ENCODE measurements at regions not wholly inside any gene's neighbourhood (a gene's known extent, or its start where the extent isn't known, plus 50 kb on each side); places are given as distances from the start of the nearest gene placed in this dataset.
A peak's percentile ranks its signal among the peaks of the same experiment; 100 is the strongest.

DNA sequence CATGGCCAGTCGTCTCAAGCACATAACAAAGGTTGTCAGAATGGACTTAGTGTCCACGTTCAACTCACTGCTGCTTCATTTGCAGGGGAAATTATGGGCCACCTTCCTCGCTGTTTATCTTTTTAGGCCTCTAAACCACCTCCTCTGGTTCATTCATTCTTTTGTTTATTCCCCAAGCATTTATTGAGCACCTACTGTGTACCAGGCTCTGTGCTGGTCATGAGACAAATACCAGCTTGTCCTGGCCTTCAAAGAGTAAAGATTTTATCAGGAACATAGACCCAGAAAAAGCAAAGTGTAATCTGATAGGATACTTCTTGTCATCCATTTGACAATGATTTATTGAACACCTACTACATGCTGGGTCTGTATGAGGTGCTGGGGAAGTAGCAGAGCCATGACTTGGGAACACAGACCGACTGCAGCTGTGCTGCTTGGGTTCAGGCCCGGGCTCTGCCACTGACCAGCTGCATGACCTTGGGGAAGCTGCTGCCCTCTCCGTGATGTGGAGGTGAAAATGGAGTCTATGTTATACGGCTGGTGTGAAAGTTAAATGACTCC is 63.4 kb upstream of the SLC6A6 start:
- no peak for DNase-seq

DNA sequence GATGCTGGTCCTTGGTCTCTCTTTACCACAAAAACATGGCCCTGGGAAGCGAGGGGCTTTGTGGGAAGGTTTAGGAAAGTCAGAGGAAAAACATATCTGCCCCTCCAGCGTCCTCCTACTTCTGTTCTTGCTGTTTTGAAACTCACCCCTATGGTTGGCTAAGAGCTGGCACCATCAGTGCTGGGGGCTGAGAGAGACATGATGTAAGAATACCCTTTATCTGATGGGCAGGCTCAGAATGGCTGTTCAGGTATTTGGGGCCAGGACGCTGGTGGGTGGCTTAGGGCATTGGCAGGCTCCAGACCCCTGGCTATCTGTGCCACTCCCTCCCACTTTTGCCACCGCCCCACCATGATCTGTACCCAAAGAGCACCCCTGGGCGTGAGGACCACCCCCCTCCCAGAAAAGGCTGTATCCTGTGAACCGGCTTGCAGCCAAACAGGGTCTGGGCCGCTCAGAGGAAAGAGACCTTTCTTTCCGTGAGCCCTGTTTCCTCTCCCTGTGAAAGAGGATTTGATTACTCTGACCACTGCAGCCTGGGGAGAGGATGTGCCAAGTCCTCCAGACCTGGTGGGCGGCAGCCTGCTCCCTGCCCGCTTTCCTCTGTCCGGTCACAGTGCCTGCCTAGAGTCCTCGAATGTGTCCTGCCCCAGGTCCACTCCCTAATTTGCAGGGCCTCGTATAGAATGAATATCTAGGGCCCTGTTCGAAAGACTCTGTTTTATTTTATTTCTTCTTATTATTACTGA is 61.3 kb upstream of the SLC6A6 start:
- DNase-seq, result no peak

DNA sequence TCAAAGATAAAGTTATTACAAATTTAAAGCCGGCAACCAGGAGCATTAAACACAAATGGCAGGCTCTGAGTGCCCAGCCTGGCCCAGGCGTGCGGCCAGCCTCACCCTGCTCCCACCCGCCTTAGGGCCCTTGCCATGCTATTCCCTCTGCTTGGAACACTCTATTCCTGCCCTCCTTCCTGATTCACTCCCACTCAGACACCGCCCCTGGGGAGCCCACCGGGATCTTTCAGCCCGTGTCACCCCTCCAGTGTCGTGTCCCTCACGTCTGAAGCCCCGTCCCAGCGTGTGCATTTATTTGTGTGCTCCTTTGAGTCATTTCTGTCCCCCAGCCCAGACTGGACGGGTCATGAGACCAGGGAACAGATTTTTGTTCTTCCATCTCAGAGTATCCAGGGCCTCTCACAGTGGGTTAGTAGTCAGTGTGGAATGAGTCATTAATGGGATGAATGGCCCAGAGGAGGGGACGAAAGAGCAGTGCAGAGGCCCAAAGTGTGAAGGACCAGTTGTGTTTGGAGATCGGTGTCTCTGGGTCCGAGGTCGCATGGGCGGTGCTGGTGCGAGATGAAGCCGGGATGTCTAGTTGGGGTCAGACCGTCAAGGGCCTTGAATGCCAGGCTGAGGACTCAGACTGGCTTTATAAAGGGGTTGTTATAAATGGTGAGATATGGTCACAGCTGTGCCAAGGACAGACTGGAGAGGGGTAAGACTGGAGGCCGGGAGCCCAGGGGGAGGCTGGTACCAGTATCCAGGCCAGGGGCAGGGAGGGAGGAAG is 58.9 kb upstream of the SLC6A6 start:
- no peak for DNase-seq

DNA sequence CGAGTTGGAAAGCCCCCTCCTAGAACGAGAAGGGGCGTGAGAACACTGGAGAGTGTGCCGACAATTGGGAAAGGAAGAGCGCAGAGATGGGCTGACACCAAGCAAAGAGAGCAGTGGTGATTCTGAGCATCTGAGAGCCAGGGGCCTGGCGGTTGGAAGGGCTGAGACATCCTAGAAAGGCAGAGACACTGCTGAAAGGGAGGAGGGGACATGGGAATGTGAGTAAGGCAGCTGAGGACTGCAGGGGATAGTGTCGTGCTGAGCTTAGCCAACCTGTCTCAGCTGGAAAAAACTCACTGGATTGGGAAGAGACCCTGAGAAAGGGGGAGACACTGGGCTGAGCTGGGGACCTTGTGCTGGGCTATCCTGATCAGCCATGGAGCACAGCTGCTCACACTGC is 58.1 kb upstream of the SLC6A6 start:
- DNase-seq, result no peak

DNA sequence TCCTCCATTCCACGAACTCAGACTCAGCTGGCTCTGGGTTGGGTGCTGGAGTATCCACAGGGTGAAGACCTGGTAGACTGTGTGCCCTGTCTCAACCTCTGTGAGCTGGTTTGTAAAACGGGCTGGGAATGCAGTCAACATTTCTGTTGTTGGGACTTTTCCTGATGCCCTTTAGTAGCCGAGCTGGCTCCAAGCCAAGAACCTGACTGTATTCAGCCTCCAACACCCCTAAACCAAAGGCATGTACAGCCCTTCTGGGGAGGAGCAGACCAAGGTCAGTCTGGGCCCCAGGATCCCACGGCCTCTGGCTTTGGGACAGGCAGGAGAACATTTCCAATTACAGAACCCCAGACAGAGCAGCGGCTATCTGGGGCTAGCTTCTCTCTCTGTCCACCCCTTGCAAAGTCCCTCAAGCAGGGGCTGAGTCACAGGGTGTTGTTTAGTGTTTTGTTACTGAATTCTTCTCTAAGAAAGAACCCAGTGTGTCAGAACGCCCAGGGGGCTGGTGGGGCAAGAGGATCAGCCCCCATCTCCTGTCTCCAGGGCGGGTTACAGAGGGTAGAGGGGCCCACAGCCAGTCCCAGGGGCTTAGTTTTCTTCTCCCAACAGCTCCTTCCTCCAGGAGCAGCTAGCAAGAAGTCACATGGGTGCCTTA is 56.8 kb upstream of the SLC6A6 start:
- no peak for DNase-seq

DNA sequence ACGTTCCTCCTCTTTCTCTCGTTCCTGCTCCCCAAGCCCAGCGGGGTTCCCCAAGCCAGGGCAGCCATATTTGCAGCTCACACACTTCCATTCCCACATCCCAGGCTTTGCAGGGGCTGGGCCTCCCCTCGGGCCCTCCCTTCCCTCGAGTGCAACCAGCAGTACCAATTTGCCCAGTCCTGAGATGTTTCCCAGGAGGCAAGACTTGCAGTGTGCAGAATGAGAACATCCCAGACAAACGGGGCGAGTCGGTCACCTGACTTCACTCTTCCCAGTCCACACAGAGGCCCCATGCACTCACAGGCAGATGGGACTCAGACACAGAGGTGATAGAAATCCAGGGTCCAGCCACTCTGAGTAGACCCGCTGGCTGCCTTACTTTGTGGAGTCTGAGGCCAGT is 56.2 kb upstream of the SLC6A6 start:
- DNase-seq, result no peak

DNA sequence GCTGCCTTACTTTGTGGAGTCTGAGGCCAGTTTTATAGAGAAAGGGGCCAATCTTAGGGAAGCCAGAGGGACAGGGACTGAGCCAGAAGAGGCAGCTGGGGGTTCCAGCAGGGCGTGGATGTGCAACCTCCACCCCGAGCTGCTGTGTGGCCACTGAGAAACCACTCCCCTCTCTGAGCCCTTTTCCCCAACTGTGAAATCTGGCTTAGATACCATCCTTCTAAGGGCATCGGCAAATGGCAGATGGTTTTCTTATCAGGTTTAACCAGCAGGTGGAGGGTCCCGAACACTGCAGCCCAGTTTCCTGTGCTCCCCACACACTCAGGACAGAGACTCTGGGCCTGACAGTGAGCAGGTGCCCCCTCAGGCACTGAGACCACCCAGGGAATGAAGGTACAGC is 55.8 kb upstream of the SLC6A6 start:
- no peak for DNase-seq

DNA sequence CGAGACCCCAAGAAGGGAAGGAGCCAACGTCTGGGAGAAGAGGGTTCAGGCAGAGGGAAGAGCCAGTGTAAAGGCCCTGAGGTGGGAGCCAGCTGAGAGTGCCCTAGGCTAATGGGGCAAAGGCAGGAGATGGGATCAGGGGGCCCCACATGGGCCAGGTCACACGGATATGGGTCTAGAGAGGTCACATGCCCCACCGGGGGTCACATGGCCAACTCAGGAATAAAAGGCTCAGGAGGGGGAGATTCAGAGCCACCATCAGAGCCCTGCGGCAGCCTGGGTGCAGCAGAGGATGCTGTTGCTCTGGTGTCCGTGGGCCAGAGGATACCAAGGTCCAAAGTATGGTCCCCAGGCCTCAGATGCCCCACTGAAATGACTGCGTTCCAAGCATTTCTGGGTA is 55.3 kb upstream of the SLC6A6 start:
- no peak for DNase-seq

DNA sequence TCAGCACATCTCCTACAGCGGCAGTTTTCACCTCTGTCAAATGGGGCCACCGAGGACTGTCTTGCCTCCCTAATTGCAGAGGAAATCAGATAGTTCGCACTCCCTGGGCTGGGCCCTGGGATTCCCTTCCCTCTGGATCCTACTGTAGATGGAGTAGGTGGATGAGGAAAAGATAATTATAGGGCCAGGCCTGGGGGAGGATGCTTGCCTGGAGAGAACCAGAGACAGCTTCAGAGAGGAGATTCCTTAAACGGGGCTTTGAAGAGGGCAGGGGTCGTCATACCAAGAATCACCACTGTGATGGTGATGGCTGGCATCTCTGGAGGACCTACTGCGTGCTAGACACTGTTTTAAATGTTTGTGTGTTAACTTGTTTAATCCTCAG is 50.8 kb upstream of the SLC6A6 start:
- no peak for DNase-seq

DNA sequence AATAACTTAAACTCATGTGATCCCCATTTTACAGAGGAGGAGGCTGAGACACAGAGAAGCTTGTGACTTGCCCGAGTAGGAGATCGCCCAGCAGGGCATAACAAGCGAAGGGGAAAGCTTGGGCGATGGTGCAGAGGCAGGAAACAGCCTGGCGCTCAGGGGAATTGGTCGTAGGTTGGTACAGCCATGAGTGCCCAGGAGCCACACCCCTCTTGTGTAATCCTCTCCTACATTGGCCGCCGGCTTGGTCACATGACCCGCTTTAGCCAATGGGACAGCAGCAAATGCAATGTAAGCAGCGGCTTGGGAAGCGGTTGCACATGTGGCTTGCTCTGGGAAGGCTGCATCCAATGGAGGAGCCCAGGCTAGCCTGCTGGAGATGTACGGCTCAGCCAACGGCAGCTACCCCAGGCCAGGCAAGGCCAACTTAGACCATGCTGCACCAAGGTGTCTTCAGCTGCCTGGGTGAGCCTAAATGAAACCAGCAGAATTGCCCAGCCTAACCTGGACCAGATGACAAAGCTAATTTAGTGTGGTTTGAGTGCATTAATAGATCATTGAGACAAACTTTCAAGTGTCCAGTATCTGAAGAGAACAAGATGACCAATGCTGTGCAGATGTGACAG is 50.3 kb upstream of the SLC6A6 start:
- DNase-seq, result peak; percentile 94

All from SHP77 treated with DMSO at 0.1 percent for 48 hours (cell line).